ENCODE measurements at regions not wholly inside any gene's neighbourhood (a gene's known extent, or its start where the extent isn't known, plus 50 kb on each side); places are given as distances from the start of the nearest gene placed in this dataset.

GRCh38 chr5:6904860-6905259, 191.6 kb downstream of the TENT4A start:
- DNase-seq (ENCODE audit: extremely low read depth, low read depth) = no peak
- no peak for TF ChIP-seq CTCF (IDR thresholded peaks at IDR 0.05; ENCODE audit: low read depth, low read length)

- no peak for TF ChIP-seq CTCF (IDR thresholded peaks at IDR 0.05; ENCODE audit: low read depth, low read length)
- no peak for DNase-seq (ENCODE audit: extremely low read depth, low read depth)
Measured at GRCh38 chr5:6905423-6905822, 192.2 kb downstream of the TENT4A start.

GRCh38 chr5:6905883-6906282, 192.7 kb downstream of the TENT4A start:
- no peak for TF ChIP-seq CTCF (IDR thresholded peaks at IDR 0.05; ENCODE audit: low read depth, low read length)
- DNase-seq (ENCODE audit: extremely low read depth, low read depth) = no peak

- DNase-seq (ENCODE audit: extremely low read depth, low read depth) = no peak
- no peak for TF ChIP-seq CTCF (IDR thresholded peaks at IDR 0.05; ENCODE audit: low read depth, low read length)
Measured at GRCh38 chr5:6907320-6907918, 194.2 kb downstream of the TENT4A start.

GRCh38 chr5:6909901-6910300, 196.7 kb downstream of the TENT4A start:
- TF ChIP-seq CTCF (IDR thresholded peaks at IDR 0.05; ENCODE audit: low read depth, low read length) = no peak
- no peak for DNase-seq (ENCODE audit: extremely low read depth, low read depth)

GRCh38 chr5:6910950-6911349, 197.7 kb downstream of the TENT4A start:
- no peak for DNase-seq (ENCODE audit: extremely low read depth, low read depth)
- no peak for TF ChIP-seq CTCF (IDR thresholded peaks at IDR 0.05; ENCODE audit: low read depth, low read length)

GRCh38 chr5:6914347-6914746, 201.1 kb downstream of the TENT4A start:
- no peak for DNase-seq (ENCODE audit: extremely low read depth, low read depth)
- no peak for TF ChIP-seq CTCF (IDR thresholded peaks at IDR 0.05; ENCODE audit: low read depth, low read length)
